Thoracic aorta (tissue), 2 donors: ENCODE measurements at regions not wholly inside any gene's neighbourhood (a gene's known extent, or its start where the extent isn't known, plus 50 kb on each side); places are given as distances from the start of the nearest gene placed in this dataset.

Experiments used
- ATAC-seq: fragments of 150-250 bp; one replicate; pipeline ENCODE4 v1.8.0; 2017; ENCODE audit warnings: low read depth; ENCODE audit not compliant: insufficient number of reproducible peaks, low FRiP score
- DNase-seq: peaks from one replicate; pipeline ENCODE4 v3.0.0-alpha.2; 2020; ENCODE audit warnings: low spot score
- H3K27ac ChIP-seq, 2 donors: fragments of 200-600 bp; sonication (generic); 1 replicate in 1 of 2; 2 replicates in 1 of 2; pipeline ENCODE4 v1.5.1; 2016; ENCODE audit warnings: mild to moderate bottlenecking in 2 of 2, moderate library complexity in 2 of 2
- H3K27me3 ChIP-seq: fragments of 200-600 bp; sonication (generic); replicated peaks from 2 replicates; pipeline ENCODE4 v1.6.0; 2016; ENCODE audit warnings: mild to moderate bottlenecking; ENCODE audit not compliant: insufficient read depth
- H3K36me3 ChIP-seq: fragments of 200-600 bp; sonication (generic); one replicate; pipeline ENCODE4 v1.5.1; 2016
- H3K4me1 ChIP-seq, 2 donors: fragments of 200-600 bp; sonication (generic); 1 replicate in 1 of 2; 2 replicates in 1 of 2; pipeline versions ENCODE4 v1.5.1 to v1.6.0; 2016; ENCODE audit warnings: low read depth in 2 of 2, mild to moderate bottlenecking in 1 of 2; ENCODE audit not compliant: control insufficient read depth in 1 of 2
- H3K4me3 ChIP-seq: fragments of 200-600 bp; sonication (generic); 2 replicates; pipeline ENCODE4 v1.5.1; 2016; ENCODE audit warnings: mild to moderate bottlenecking
- H3K9me3 ChIP-seq: fragments of 200-600 bp; sonication (generic); 2 replicates; pipeline ENCODE4 v1.5.1; 2016
- TF ChIP-seq, protein P1 (sequence below): fragments of 200-600 bp; sonication (generic); IDR thresholded peaks from one replicate; pipeline ENCODE4 v1.5.1; 2019; ENCODE audit warnings: antibody characterized with exemption

DNA sequence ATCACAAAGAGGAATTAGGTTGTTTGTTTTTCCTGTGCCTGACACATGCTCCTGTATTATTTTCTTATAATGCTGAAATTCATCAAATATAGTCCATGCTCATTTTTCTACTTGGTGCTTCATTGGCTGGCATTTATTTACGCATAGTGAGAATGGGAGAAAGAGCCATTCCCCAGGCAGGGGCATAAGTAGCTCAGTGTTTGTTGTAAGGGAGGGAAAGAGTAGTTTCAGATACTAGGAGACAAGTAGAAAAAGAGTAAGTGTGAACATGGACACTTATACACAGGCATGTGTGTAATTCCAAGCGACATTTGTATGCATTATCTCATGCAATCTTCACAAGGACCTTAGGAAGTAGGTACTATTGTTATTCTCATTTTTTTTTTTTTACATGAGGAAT is 111.9 kb upstream of the UGP2 start:
- Histone ChIP-seq H3K36me3 (no peaks in the 10 kb centered on the region), H3K27me3 (no peaks in the 10 kb centered on the region), H3K4me1 (no peaks in the 10 kb centered on the region), H3K4me3 (no peak overlapping the region), H3K27ac (no peak overlapping the region), H3K9me3 (no peaks in the 10 kb centered on the region)
- ATAC-seq (no peak), DNase-seq (no peak)
- TF ChIP-seq, protein P1, sequence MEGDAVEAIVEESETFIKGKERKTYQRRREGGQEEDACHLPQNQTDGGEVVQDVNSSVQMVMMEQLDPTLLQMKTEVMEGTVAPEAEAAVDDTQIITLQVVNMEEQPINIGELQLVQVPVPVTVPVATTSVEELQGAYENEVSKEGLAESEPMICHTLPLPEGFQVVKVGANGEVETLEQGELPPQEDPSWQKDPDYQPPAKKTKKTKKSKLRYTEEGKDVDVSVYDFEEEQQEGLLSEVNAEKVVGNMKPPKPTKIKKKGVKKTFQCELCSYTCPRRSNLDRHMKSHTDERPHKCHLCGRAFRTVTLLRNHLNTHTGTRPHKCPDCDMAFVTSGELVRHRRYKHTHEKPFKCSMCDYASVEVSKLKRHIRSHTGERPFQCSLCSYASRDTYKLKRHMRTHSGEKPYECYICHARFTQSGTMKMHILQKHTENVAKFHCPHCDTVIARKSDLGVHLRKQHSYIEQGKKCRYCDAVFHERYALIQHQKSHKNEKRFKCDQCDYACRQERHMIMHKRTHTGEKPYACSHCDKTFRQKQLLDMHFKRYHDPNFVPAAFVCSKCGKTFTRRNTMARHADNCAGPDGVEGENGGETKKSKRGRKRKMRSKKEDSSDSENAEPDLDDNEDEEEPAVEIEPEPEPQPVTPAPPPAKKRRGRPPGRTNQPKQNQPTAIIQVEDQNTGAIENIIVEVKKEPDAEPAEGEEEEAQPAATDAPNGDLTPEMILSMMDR = no peak

DNA sequence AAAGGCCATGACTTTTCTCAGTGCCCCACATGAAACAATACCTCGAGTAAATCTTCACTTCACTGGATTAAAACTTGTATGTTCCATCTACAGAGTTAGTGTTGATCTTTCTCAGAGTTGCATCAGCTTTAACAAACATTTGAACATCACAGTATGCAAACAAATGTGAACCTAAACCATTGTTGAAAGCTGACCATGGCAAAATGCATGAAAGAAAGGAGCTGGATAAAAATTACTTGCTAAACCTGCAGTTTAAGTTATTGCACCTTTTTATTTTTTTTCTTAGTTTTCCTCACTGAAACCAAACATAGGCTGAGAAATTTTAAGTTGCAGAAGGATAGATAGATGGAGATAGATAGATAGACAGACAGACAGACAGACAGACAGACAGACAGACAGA is 107.2 kb upstream of the UGP2 start:
- Histone ChIP-seq H3K27me3 (no peaks in the 10 kb centered on the region), H3K4me3 (no peak overlapping the region), H3K4me1 (peaks cover 22% of the 10 kb centered on the region in 2 donors), H3K9me3 (no peaks in the 10 kb centered on the region), H3K36me3 (no peaks in the 10 kb centered on the region), H3K27ac (no peak overlapping the region)
- TF ChIP-seq, protein P1 = no peak
- DNase-seq (no peak), ATAC-seq (no peak)

DNA sequence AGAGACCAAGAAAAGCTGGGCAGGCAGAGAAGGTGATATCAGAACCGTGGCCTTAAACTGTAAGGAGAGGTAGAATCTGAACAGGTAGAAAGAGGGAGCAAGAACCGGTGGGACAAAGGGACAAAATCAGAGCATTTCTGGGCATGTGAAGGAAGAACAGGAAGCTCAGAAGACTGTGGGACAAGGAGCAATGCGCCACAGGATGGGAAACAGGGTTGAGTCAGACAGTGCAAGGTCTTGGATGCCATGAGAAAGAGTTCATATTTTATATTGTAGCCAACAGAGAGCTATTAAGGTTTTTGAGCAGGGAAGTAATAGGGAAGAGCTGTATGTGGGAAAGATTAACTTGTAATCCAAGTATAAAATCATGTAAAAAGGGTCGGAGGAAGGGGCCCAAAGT is 106.4 kb upstream of the UGP2 start:
- TF ChIP-seq, protein P1 = no peak
- H3K27me3 ChIP-seq = no peaks in the 10 kb centered on the region
- ATAC-seq (no peak), DNase-seq (no peak)
- no peak overlapping the region for H3K4me3 ChIP-seq
- H3K27ac ChIP-seq = no peak overlapping the region
- no peaks in the 10 kb centered on the region for H3K9me3 ChIP-seq
- no peaks in the 10 kb centered on the region for H3K36me3 ChIP-seq
- H3K4me1 ChIP-seq = peaks cover 22% of the 10 kb centered on the region in 2 donors

DNA sequence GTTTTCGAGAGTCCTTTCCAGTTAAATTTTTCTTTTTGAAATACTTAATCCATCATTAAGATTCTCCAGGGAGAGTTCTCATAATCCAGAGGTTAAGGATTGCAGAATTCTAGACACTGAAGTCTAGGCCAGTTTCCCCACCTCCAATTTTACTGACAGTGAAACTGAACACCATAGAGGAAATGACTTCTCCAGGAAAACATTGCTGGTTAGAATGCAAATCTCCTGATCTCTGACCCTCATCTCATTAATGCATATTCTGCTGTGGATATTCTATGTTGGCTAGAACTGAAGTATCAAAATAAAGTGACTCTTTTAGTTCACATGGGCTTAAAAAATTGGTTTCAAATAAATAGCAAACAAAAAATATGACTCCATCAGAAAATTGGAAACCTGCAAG is 105.8 kb upstream of the UGP2 start:
- no peak overlapping the region for H3K4me3 ChIP-seq
- no peaks in the 10 kb centered on the region for H3K27me3 ChIP-seq
- H3K27ac ChIP-seq = peak overlapping the region in 1 of 2 donors; percentile 23
- ATAC-seq (no peak), DNase-seq (no peak)
- H3K36me3 ChIP-seq = no peaks in the 10 kb centered on the region
- TF ChIP-seq, protein P1 = no peak
- H3K4me1 ChIP-seq = peaks cover 22% of the 10 kb centered on the region in 2 donors
- no peaks in the 10 kb centered on the region for H3K9me3 ChIP-seq

DNA sequence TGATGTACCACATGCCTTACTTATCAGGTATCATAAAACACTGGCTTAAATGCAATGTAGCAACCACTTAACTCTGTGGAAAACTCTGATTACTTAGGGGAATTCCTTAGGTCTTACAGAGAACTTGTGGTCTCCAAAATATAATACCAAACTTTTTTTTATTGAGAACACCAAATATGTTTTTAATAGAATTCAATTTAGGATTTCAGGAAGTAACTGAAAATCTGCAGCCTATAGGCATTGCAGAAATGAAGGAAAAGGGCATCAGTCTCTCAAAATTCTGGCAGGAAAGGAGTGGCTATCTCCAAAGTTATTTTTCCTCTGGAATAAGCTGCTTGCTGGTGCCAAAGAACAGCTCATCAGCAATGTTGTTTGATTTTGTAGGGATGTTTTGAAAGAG is 105.3 kb upstream of the UGP2 start:
- H3K27ac ChIP-seq = peak overlapping the region in 1 of 2 donors; percentile 23
- peaks cover 22% of the 10 kb centered on the region in 2 donors for H3K4me1 ChIP-seq
- no peaks in the 10 kb centered on the region for H3K9me3 ChIP-seq
- DNase-seq (no peak), ATAC-seq (no peak)
- TF ChIP-seq, protein P1 = no peak
- H3K4me3 ChIP-seq = no peak overlapping the region
- H3K27me3 ChIP-seq = no peaks in the 10 kb centered on the region
- no peaks in the 10 kb centered on the region for H3K36me3 ChIP-seq
